ENCODE measurements at regions not wholly inside any gene's neighbourhood (a gene's known extent, or its start where the extent isn't known, plus 50 kb on each side); places are given as distances from the start of the nearest gene placed in this dataset.
"Not testable (repeated sequence)": the region's sequence is repeated elsewhere in the genome, so short reads cannot be mapped to it uniquely, and the experiment has no call there.

- DNase-seq = not testable (repeated sequence)
Measured at GRCh38 chr2:111373060-111373459, 252.3 kb downstream of the BCL2L11 start.

- not testable (repeated sequence) for DNase-seq
Measured at GRCh38 chr2:111373989-111374388, 253.3 kb downstream of the BCL2L11 start.

- DNase-seq = not testable (repeated sequence)
Measured at GRCh38 chr2:111374734-111375133, 254.0 kb downstream of the BCL2L11 start.

- DNase-seq = not testable (repeated sequence)
Measured at GRCh38 chr2:111375320-111375883, 254.7 kb downstream of the BCL2L11 start.

GRCh38 chr2:111376272-111376970 is 255.7 kb downstream of the BCL2L11 start:
- DNase-seq = not testable (repeated sequence)

GRCh38 chr2:111376971-111377352 is 256.2 kb downstream of the BCL2L11 start:
- not testable (repeated sequence) for DNase-seq

GRCh38 chr2:111377386-111377959 is 256.8 kb downstream of the BCL2L11 start:
- DNase-seq = not testable (repeated sequence)

- not testable (repeated sequence) for DNase-seq
Measured at GRCh38 chr2:111378348-111378747, 257.6 kb downstream of the BCL2L11 start.

GRCh38 chr2:111380733-111381439 is 260.2 kb downstream of the BCL2L11 start:
- DNase-seq = not testable (repeated sequence)

- DNase-seq = not testable (repeated sequence)
Measured at GRCh38 chr2:111381530-111382306, 261.0 kb downstream of the BCL2L11 start.

GRCh38 chr2:111382507-111382906 is 261.8 kb downstream of the BCL2L11 start:
- DNase-seq = not testable (repeated sequence)

- DNase-seq = not testable (repeated sequence)
Measured at GRCh38 chr2:111383311-111383710, 262.6 kb downstream of the BCL2L11 start.

- DNase-seq = not testable (repeated sequence)
Measured at GRCh38 chr2:111385226-111385957, 264.7 kb downstream of the BCL2L11 start.

- DNase-seq = not testable (repeated sequence)
Measured at GRCh38 chr2:111390605-111391004, 269.9 kb downstream of the BCL2L11 start.

- DNase-seq = not testable (repeated sequence)
Measured at GRCh38 chr2:111395350-111396128, 274.8 kb downstream of the BCL2L11 start.

GRCh38 chr2:111400598-111401253 is 280.0 kb downstream of the BCL2L11 start:
- DNase-seq = not testable (repeated sequence)

- DNase-seq = not testable (repeated sequence)
Measured at GRCh38 chr2:111401270-111402140, 280.8 kb downstream of the BCL2L11 start.

- not testable (repeated sequence) for DNase-seq
Measured at GRCh38 chr2:111402450-111402849, 281.7 kb downstream of the BCL2L11 start.

GRCh38 chr2:111403287-111403686 is 282.6 kb downstream of the BCL2L11 start:
- DNase-seq = not testable (repeated sequence)

Data from KG1 (cell line).